Astrocyte (in vitro differentiated cells and primary cell): ENCODE measurements at regions not wholly inside any gene's neighbourhood (a gene's known extent, or its start where the extent isn't known, plus 50 kb on each side); places are given as distances from the start of the nearest gene placed in this dataset.

Experiments
- DNase-seq: peaks from one replicate; pipeline ENCODE4 v3.0.0-alpha.2; 2010; ENCODE audit warnings: low read depth
- FAIRE-seq: peaks from 2 replicates; lab custom pipeline; 2011; peaks lifted over from hg19 to GRCh38; lab: Jason Lieb, UNC
- H2AFZ ChIP-seq: 2 replicates; pipeline ENCODE4 v1.6.0; 2012; ENCODE audit warnings: low read depth, low read length, inconsistent platforms
- H3K27ac ChIP-seq: 2 replicates; pipeline ENCODE4 v1.5.1; 2011; ENCODE audit warnings: low read depth, low read length, inconsistent platforms
- H3K27me3 ChIP-seq: 2 replicates; pipeline ENCODE4 v1.6.0; 2011; ENCODE audit warnings: low read length, inconsistent platforms; ENCODE audit not compliant: insufficient read depth
- H3K36me3 ChIP-seq: 2 replicates; pipeline ENCODE4 v1.5.1; 2011; ENCODE audit warnings: low read length, inconsistent platforms; ENCODE audit not compliant: insufficient read depth
- H3K4me1 ChIP-seq: 2 replicates; pipeline ENCODE4 v1.5.1; 2011; ENCODE audit warnings: low read length, inconsistent platforms; ENCODE audit not compliant: insufficient read depth
- H3K4me2 ChIP-seq: 2 replicates; pipeline ENCODE4 v1.6.0; 2012; ENCODE audit warnings: low read length, inconsistent platforms
- H3K4me3 ChIP-seq: 2 replicates; pipeline ENCODE4 v1.5.1; 2011; ENCODE audit warnings: low read depth, mild to moderate bottlenecking, low read length, inconsistent platforms; ENCODE audit not compliant: insufficient read depth
- H3K79me2 ChIP-seq: 2 replicates; pipeline ENCODE4 v1.6.0; 2012; ENCODE audit warnings: mild to moderate bottlenecking, low read length, inconsistent platforms; ENCODE audit not compliant: insufficient read depth
- H3K9ac ChIP-seq: 2 replicates; pipeline ENCODE4 v1.6.0; 2012; ENCODE audit warnings: mild to moderate bottlenecking, low read length, inconsistent platforms
- H3K9me3 ChIP-seq: 2 replicates; pipeline ENCODE4 v1.5.1; 2012; ENCODE audit warnings: low read depth, mild to moderate bottlenecking, low read length, inconsistent platforms; ENCODE audit not compliant: insufficient read depth
- H4K20me1 ChIP-seq: 2 replicates; pipeline ENCODE4 v1.6.0; 2012; ENCODE audit warnings: low read length, inconsistent platforms; ENCODE audit not compliant: insufficient read depth
- H3K27ac Mint-ChIP-seq: one replicate; pipeline ENCODE4 v1.8.0; 2021; ENCODE audit warnings: mild to moderate bottlenecking, mixed read lengths; ENCODE audit not compliant: unreplicated experiment
- H3K27me3 Mint-ChIP-seq: one replicate; pipeline ENCODE4 v1.8.0; 2021; ENCODE audit warnings: low read depth, mixed read lengths; ENCODE audit not compliant: unreplicated experiment
- H3K36me3 Mint-ChIP-seq: one replicate; pipeline ENCODE4 v1.8.0; 2021; ENCODE audit warnings: low read depth, mixed read lengths; ENCODE audit not compliant: unreplicated experiment
- H3K4me1 Mint-ChIP-seq: one replicate; pipeline ENCODE4 v1.8.0; 2021; ENCODE audit warnings: low read depth, mixed read lengths; ENCODE audit not compliant: unreplicated experiment
- H3K4me3 Mint-ChIP-seq: one replicate; pipeline ENCODE4 v1.8.0; 2021; ENCODE audit warnings: mild to moderate bottlenecking, moderate library complexity, mixed read lengths; ENCODE audit not compliant: unreplicated experiment
- H3K9me3 Mint-ChIP-seq: one replicate; pipeline ENCODE4 v1.8.0; 2021; ENCODE audit warnings: mild to moderate bottlenecking, mixed read lengths; ENCODE audit not compliant: unreplicated experiment
- EZH2 ChIP-seq: IDR thresholded peaks from 2 replicates; pipeline ENCODE4 v1.6.1; 2012; ENCODE audit warnings: mild to moderate bottlenecking, low read length, inconsistent platforms; ENCODE audit not compliant: insufficient read depth
- TF ChIP-seq, protein P1 (sequence below): IDR thresholded peaks from 2 replicates; pipeline ENCODE4 v1.5.1; 2011; ENCODE audit warnings: low read depth, mild to moderate bottlenecking, inconsistent platforms, low read length, moderate library complexity; ENCODE audit not compliant: insufficient read depth

DNA sequence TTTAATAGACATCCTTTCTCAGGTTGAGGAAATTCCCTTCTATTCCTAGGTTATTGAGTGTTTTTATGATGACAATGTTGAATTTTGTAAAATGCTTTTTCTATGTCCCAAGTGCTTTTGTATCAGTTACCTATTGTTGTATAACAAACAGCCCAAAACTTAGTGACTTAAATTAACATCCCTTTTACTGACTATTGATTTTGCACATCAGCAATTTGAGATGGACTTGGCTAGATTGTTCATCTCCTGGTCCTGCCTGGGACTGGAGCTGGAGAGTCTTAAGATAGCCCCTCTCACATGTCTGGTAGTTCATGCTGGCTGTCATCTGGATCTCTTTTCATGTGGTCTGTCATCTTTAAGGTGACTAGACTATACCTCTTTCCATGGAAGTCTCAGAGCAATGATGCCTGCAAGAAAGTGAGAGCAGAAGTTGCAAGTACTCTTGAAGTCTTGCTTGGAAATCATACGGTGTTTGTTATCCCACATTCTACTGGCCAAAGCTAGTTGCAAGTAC is 132.6 kb downstream of the RPAP3 start:
- Mint-ChIP-seq H3K27me3 (peaks cover 16% of the 10 kb centered on the region), H3K36me3 (no peaks in the 10 kb centered on the region), H3K4me1 (no peaks in the 10 kb centered on the region), H3K27ac (no peak overlapping the region), H3K9me3 (no peaks in the 10 kb centered on the region), H3K4me3 (no peak overlapping the region)
- Histone ChIP-seq H3K27ac (no peak overlapping the region), H2AFZ (no peak overlapping the region), H3K4me3 (no peak overlapping the region), H3K9me3 (no peaks in the 10 kb centered on the region), H3K36me3 (no peaks in the 10 kb centered on the region), H3K79me2 (no peaks in the 10 kb centered on the region), H3K4me2 (no peak overlapping the region), H4K20me1 (no peaks in the 10 kb centered on the region), H3K4me1 (no peaks in the 10 kb centered on the region), H3K27me3 (peaks cover 2% of the 10 kb centered on the region), H3K9ac (no peak overlapping the region)
- TF ChIP-seq, protein P1, sequence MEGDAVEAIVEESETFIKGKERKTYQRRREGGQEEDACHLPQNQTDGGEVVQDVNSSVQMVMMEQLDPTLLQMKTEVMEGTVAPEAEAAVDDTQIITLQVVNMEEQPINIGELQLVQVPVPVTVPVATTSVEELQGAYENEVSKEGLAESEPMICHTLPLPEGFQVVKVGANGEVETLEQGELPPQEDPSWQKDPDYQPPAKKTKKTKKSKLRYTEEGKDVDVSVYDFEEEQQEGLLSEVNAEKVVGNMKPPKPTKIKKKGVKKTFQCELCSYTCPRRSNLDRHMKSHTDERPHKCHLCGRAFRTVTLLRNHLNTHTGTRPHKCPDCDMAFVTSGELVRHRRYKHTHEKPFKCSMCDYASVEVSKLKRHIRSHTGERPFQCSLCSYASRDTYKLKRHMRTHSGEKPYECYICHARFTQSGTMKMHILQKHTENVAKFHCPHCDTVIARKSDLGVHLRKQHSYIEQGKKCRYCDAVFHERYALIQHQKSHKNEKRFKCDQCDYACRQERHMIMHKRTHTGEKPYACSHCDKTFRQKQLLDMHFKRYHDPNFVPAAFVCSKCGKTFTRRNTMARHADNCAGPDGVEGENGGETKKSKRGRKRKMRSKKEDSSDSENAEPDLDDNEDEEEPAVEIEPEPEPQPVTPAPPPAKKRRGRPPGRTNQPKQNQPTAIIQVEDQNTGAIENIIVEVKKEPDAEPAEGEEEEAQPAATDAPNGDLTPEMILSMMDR = no peak
- no peak for TF ChIP-seq EZH2
- FAIRE-seq (no peak), DNase-seq (no peak)

DNA sequence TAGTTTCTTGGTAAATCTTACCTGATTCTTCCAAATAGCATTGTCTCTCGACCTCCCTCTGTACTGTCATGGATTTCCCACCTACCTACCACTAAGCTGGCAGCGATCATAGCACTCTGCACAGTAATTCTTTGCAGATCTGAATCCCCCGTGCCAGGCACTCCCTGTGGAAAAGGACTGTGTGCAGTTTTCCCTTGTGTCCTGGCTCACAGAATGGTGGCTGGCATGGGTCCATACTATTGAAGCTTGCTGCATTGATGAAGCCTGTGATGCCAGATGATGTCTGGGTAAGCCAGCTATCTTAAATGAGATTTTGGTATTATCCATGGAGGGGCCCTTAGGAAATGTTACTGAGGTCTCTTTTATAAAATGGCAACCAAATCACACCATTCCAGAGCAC is 135.7 kb downstream of the RPAP3 start:
- Histone ChIP-seq H3K36me3 (no peaks in the 10 kb centered on the region), H3K27me3 (no peaks in the 10 kb centered on the region), H3K4me3 (no peak overlapping the region), H3K79me2 (no peaks in the 10 kb centered on the region), H2AFZ (no peak overlapping the region), H3K9me3 (no peaks in the 10 kb centered on the region), H3K27ac (no peak overlapping the region), H3K4me1 (no peaks in the 10 kb centered on the region), H3K9ac (no peak overlapping the region), H4K20me1 (no peaks in the 10 kb centered on the region), H3K4me2 (no peak overlapping the region)
- Mint-ChIP-seq H3K9me3 (no peaks in the 10 kb centered on the region), H3K36me3 (no peaks in the 10 kb centered on the region), H3K27me3 (peaks cover 11% of the 10 kb centered on the region), H3K4me1 (no peaks in the 10 kb centered on the region), H3K27ac (no peak overlapping the region), H3K4me3 (no peak overlapping the region)
- FAIRE-seq (no peak), DNase-seq (no peak)
- no peak for TF ChIP-seq EZH2
- TF ChIP-seq, protein P1 = no peak

DNA sequence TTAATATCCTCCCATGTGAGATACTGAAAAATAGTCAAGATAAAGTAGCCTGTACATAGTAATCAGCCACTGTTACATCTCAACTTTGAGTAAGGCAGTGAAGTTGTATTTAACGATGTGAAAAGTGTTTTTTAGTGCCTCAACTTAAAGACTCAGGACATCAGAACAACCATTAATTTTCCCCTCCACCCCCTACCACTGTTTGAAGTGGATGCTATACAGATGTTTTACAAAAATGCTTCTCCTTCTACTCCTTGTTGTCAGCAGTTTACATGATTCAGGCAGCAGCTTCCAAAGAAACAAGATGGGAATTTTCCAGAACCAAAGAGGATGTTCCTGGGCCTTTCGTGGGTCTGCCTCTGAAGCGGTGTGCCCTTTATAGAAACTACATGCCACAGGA is 143.6 kb downstream of the RPAP3 start:
- Histone ChIP-seq H2AFZ (no peak overlapping the region), H3K27ac (no peak overlapping the region), H3K4me3 (no peak overlapping the region), H3K79me2 (no peaks in the 10 kb centered on the region), H3K4me1 (no peaks in the 10 kb centered on the region), H3K9me3 (no peaks in the 10 kb centered on the region), H3K36me3 (no peaks in the 10 kb centered on the region), H3K27me3 (peaks cover 3% of the 10 kb centered on the region), H4K20me1 (no peaks in the 10 kb centered on the region), H3K9ac (no peak overlapping the region), H3K4me2 (no peak overlapping the region)
- peaks cover 3% of the 10 kb centered on the region for H3K27me3 Mint-ChIP-seq
- FAIRE-seq (no peak), DNase-seq (no peak)
- TF ChIP-seq, protein P1 = no peak
- no peak for TF ChIP-seq EZH2
- peaks cover 2% of the 10 kb centered on the region for H3K9me3 Mint-ChIP-seq
- peaks cover 3% of the 10 kb centered on the region for H3K4me1 Mint-ChIP-seq
- H3K36me3 Mint-ChIP-seq = no peaks in the 10 kb centered on the region
- no peak overlapping the region for H3K4me3 Mint-ChIP-seq
- H3K27ac Mint-ChIP-seq = no peak overlapping the region
